Nephron (organoid): ENCODE measurements at regions not wholly inside any gene's neighbourhood (a gene's known extent, or its start where the extent isn't known, plus 50 kb on each side); places are given as distances from the start of the nearest gene placed in this dataset.

Experiments used
- H3K27ac Mint-ChIP-seq, 3 experiments: 2 replicates each; pipeline ENCODE4 v1.8.0; 2020; ENCODE audit warnings: mixed read lengths in 3 of 3, mild to moderate bottlenecking in 2 of 3, moderate library complexity in 1 of 3
- H3K27me3 Mint-ChIP-seq: 2 replicates; pipeline ENCODE4 v1.8.0; 2021; ENCODE audit warnings: low read depth, mild to moderate bottlenecking, moderate library complexity, mixed read lengths
- H3K36me3 Mint-ChIP-seq: 2 replicates; pipeline ENCODE4 v1.8.0; 2020; ENCODE audit warnings: low read depth, mixed read lengths
- H3K4me1 Mint-ChIP-seq: 2 replicates; pipeline ENCODE4 v1.8.0; 2020; ENCODE audit warnings: mixed read lengths
- H3K4me3 Mint-ChIP-seq, 3 experiments: 2 replicates each; pipeline ENCODE4 v1.8.0; 2020; ENCODE audit warnings: mild to moderate bottlenecking in 3 of 3, mixed read lengths in 3 of 3, moderate library complexity in 2 of 3
- H3K9me3 Mint-ChIP-seq: 2 replicates; pipeline ENCODE4 v1.8.0; 2020; ENCODE audit warnings: mixed read lengths
- TF ChIP-seq, protein P1 (sequence below), 3 experiments: fragments of 200-600 bp; sonication (generic); IDR thresholded peaks; one replicate each; pipeline ENCODE4 v1.5.0; 2021; ENCODE audit warnings: antibody characterized with exemption in 3 of 3; ENCODE audit not compliant: unreplicated experiment in 3 of 3

DNA sequence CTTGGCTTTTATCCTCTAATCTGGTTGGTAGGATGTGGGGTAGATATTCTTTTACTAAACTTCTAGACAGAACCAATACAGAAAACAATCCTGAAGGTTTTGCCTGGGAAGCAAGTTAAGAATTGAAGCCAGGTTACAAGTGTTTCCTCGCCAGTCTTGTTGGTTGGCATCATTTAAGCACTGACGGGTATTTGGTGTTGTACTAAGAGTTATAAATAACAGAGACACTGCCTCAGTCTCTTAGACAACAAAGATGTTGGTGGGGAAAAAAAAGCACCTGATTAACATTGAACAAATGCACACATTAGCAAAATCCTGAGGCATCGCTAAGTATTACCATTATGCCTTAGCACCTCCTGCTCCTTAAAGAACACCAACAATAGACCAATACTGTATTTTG is 272.2 kb downstream of the BRINP2 start:
- no peaks in the 10 kb centered on the region for H3K36me3 Mint-ChIP-seq
- TF ChIP-seq, protein P1, sequence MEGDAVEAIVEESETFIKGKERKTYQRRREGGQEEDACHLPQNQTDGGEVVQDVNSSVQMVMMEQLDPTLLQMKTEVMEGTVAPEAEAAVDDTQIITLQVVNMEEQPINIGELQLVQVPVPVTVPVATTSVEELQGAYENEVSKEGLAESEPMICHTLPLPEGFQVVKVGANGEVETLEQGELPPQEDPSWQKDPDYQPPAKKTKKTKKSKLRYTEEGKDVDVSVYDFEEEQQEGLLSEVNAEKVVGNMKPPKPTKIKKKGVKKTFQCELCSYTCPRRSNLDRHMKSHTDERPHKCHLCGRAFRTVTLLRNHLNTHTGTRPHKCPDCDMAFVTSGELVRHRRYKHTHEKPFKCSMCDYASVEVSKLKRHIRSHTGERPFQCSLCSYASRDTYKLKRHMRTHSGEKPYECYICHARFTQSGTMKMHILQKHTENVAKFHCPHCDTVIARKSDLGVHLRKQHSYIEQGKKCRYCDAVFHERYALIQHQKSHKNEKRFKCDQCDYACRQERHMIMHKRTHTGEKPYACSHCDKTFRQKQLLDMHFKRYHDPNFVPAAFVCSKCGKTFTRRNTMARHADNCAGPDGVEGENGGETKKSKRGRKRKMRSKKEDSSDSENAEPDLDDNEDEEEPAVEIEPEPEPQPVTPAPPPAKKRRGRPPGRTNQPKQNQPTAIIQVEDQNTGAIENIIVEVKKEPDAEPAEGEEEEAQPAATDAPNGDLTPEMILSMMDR (IDR thresholded peaks at IDR 0.05; ENCODE audit: unreplicated experiment in 3 of 3): no peak
- H3K27me3 Mint-ChIP-seq: peaks cover 5% of the 10 kb centered on the region
- H3K9me3 Mint-ChIP-seq: no peaks in the 10 kb centered on the region
- H3K27ac Mint-ChIP-seq: no peak overlapping the region
- peaks cover 33% of the 10 kb centered on the region for H3K4me1 Mint-ChIP-seq
- H3K4me3 Mint-ChIP-seq: no peak overlapping the region

DNA sequence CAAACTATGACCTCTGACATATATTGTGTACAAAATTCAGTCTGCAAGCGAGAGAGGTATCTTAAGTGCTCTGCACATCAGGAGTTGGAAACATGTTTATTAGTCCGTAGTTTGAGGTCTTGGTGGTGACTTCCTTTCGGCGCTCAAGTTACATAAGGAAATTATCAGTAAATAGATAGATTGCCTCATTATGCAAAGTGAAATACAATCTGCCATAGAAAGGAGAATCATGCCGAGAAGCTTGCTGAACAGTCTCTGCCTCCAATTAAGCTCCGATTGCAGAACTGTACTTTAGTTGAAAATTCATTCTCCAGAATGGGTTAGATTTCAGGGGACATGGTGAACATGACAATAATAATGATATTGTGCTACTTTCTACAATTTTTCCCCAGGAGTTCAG is 271.8 kb downstream of the BRINP2 start:
- Mint-ChIP-seq H3K9me3 (no peaks in the 10 kb centered on the region), H3K36me3 (no peaks in the 10 kb centered on the region), H3K4me3 (no peak overlapping the region), H3K4me1 (peaks cover 29% of the 10 kb centered on the region), H3K27me3 (peaks cover 5% of the 10 kb centered on the region), H3K27ac (no peak overlapping the region)
- TF ChIP-seq, protein P1 (IDR thresholded peaks at IDR 0.05; ENCODE audit: unreplicated experiment in 3 of 3): no peak

DNA sequence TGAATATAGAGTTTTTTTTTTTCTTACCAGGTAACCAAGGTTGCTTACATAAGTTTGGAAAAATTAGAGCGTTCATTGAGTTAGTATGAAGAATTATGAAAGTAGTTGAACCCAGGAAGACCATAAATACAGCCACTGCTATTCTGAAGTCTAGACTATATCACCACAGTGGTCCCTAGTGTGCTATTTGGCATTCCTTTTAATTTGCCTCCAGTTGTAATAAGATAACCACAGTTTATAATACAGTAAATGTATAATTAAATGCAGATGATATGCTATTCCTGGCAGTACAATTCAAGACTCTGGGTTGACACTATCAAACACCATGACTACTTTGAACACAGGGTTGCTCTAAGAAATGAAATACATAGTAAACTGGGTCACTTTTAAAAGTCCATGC is 270.5 kb downstream of the BRINP2 start:
- Mint-ChIP-seq H3K4me1 (peaks cover 24% of the 10 kb centered on the region), H3K4me3 (no peak overlapping the region), H3K27me3 (peaks cover 5% of the 10 kb centered on the region), H3K9me3 (no peaks in the 10 kb centered on the region), H3K27ac (no peak overlapping the region), H3K36me3 (no peaks in the 10 kb centered on the region)
- TF ChIP-seq, protein P1 (IDR thresholded peaks at IDR 0.05; ENCODE audit: unreplicated experiment in 3 of 3): no peak

DNA sequence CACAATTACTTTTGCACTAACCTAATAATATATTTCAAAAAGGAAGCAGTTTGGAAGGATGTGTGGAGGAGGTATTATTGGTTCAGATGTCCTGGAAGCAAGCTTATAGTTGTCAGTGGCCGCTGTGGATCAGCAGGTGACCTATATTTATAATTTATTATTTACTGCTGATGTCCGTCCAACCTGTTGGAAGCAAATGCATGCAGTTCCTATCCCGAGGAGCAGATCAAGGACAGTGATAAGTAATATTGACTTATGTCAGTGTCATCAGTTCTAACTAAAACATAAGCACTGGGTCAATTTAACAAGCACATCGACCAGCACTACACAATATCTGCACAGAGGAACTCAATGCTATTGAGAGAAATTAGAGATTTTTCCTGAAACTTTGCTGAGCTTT is 270.1 kb downstream of the BRINP2 start:
- Mint-ChIP-seq H3K9me3 (no peaks in the 10 kb centered on the region), H3K27ac (no peak overlapping the region), H3K27me3 (peaks cover 5% of the 10 kb centered on the region), H3K4me1 (peaks cover 20% of the 10 kb centered on the region), H3K4me3 (no peak overlapping the region), H3K36me3 (no peaks in the 10 kb centered on the region)
- TF ChIP-seq, protein P1 (IDR thresholded peaks at IDR 0.05; ENCODE audit: unreplicated experiment in 3 of 3): no peak

DNA sequence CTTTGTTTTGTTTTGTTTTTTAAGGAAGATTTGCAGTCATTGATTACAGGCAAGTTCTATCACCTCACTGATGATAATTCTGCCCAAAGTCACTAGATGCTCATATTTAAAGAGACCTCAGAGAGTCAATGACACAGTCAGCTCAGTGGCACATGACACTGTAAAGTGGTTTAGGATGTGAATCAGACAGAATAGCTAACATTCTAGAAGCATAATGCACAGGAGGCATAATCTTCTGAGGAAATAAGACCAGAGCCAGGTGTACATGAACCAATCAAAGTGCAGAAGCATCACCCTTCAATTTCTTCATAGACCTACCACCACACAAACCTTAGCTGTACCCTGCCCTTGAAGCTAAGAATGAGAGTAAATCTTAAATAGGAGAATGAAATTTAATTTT is 268.5 kb downstream of the BRINP2 start:
- Mint-ChIP-seq H3K4me3 (no peak overlapping the region), H3K36me3 (no peaks in the 10 kb centered on the region), H3K4me1 (peaks cover 19% of the 10 kb centered on the region), H3K9me3 (no peaks in the 10 kb centered on the region), H3K27ac (no peak overlapping the region), H3K27me3 (peaks cover 5% of the 10 kb centered on the region)
- TF ChIP-seq, protein P1 (IDR thresholded peaks at IDR 0.05; ENCODE audit: unreplicated experiment in 3 of 3): no peak

DNA sequence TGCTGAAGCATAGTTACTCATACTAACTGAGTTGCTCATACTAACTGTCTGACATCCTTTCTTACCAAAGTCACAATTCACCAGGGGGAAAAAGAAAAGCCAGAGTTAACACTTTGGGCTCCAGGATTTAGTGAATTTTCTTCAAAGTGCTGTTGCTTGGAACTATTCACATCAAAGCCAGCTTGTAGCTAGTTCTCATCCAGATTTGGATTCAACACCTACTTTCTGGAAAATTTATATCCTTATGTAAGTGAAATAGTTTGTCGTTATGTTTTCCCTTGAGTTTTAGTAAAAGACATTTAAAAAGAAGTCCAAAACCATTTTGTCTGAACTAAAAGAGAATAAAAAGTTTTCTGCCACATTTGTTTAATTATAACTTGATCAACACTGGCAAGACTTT is 264.6 kb downstream of the BRINP2 start:
- no peaks in the 10 kb centered on the region for H3K4me1 Mint-ChIP-seq
- TF ChIP-seq, protein P1 (IDR thresholded peaks at IDR 0.05; ENCODE audit: unreplicated experiment in 3 of 3): no peak
- H3K27me3 Mint-ChIP-seq: peaks cover 14% of the 10 kb centered on the region
- no peaks in the 10 kb centered on the region for H3K36me3 Mint-ChIP-seq
- H3K27ac Mint-ChIP-seq: no peak overlapping the region
- no peaks in the 10 kb centered on the region for H3K9me3 Mint-ChIP-seq
- H3K4me3 Mint-ChIP-seq: no peak overlapping the region
